HCT116 (cell line): ENCODE measurements at regions not wholly inside any gene's neighbourhood (a gene's known extent, or its start where the extent isn't known, plus 50 kb on each side); places are given as distances from the start of the nearest gene placed in this dataset.

Experiments used
- ATAC-seq: fragments of 200-7000 bp; cut with Tn5 transposase; 2 replicates; pipeline ENCODE4 v1.9.1; 2020; ENCODE audit warnings: mild to moderate bottlenecking, moderate library complexity
- BruUV-seq: library from RNA; stranded (reverse); fragments of 400-500 nt; replicated peaks from 2 replicates; lab custom pipeline; 2021; lab: Mats Ljungman, UMichigan
- CTCF ChIA-PET: fragments of 300-600 bp; sonication (Branson Sonifier 250); formaldehyde crosslinking; loops from one replicate; lab custom pipeline; 2021; ENCODE audit warnings: antibody characterized with exemption; lab: Charles Lee
- POLR2A ChIA-PET: fragments of 300-600, 350-600 bp; sonication (Branson Sonifier 250); formaldehyde crosslinking; loops from one replicate; lab custom pipeline; 2021; ENCODE audit warnings: antibody characterized with exemption; lab: Charles Lee
- RAD21 ChIA-PET, 2 experiments: fragments of 300-600 bp; sonication (Branson Sonifier 250); formaldehyde crosslinking; loops; one replicate each; lab custom pipeline; 2023; ENCODE audit warnings: low total read pairs in 2 of 2; ENCODE audit not compliant: uncharacterized antibody in 2 of 2, unreplicated experiment in 2 of 2, low non-redundant PET in 1 of 2; lab: Charles Lee
- DNase-seq: peaks from one replicate; pipeline ENCODE4 v3.0.0-alpha.2; 2010; ENCODE audit warnings: low read depth, low spot score
- H2AFZ ChIP-seq: fragments of 200-600 bp; shearing (Covaris generic), sonication (generic); 2 replicates; pipeline ENCODE4 v1.6.1; 2017; ENCODE audit warnings: low read depth, mixed run types, mixed read lengths, antibody characterized with exemption, low read length; ENCODE audit not compliant: poor library complexity, severe bottlenecking
- H3K27ac ChIP-seq: 2 replicates; pipeline ENCODE4 v1.5.1; 2012; ENCODE audit warnings: low read depth, low read length
- H3K27me3 ChIP-seq: fragments of 200-600 bp; sonication (generic); 2 replicates; pipeline ENCODE4 v1.6.1; 2016; ENCODE audit warnings: mixed run types, low read length, mixed read lengths; ENCODE audit not compliant: insufficient read depth
- H3K36me3 ChIP-seq, 2 experiments: fragments of 200-500 bp in 1 of 2; fragments of 200-600 bp in 1 of 2; sonication (Bioruptor generic) in 1 of 2; sonication (generic) in 1 of 2; 2 replicates each; pipeline versions ENCODE4 v1.5.1 to v1.6.1; 2014 to 2016; ENCODE audit warnings: low read length in 2 of 2, inconsistent platforms in 1 of 2, mixed read lengths in 1 of 2, mixed run types in 1 of 2; ENCODE audit not compliant: insufficient read depth in 2 of 2, control insufficient read depth in 1 of 2
- H3K4me1 ChIP-seq, 2 experiments: fragments of 200-600 bp in 1 of 2; sonication (generic) in 1 of 2; 2 replicates each; pipeline versions ENCODE4 v1.5.1 to v1.6.1; 2012 to 2017; ENCODE audit warnings: low read length in 2 of 2, inconsistent platforms in 1 of 2, mild to moderate bottlenecking in 1 of 2, mixed read lengths in 1 of 2, mixed run types in 1 of 2, moderate library complexity in 1 of 2; ENCODE audit not compliant: insufficient read depth in 2 of 2, control insufficient read depth in 1 of 2
- H3K4me2 ChIP-seq: fragments of 200-600 bp; sonication (generic); 2 replicates; pipeline ENCODE4 v1.6.1; 2017; ENCODE audit warnings: mixed run types, low read length, mixed read lengths
- H3K4me3 ChIP-seq, 2 experiments: fragments of 200-600 bp in 1 of 2; sonication (generic) in 1 of 2; replicated peaks in 1 of 2; 2 replicates each; pipeline ENCODE4 v1.5.1; 2011 to 2016; ENCODE audit warnings: low read length in 2 of 2, control low read depth in 1 of 2, low read depth in 1 of 2, mild to moderate bottlenecking in 1 of 2, mixed read lengths in 1 of 2, mixed run types in 1 of 2
- H3K79me2 ChIP-seq: fragments of 200-600 bp; sonication (generic); 2 replicates; pipeline ENCODE4 v1.6.1; 2017; ENCODE audit warnings: mild to moderate bottlenecking, mixed run types, low read length, moderate library complexity, mixed read lengths; ENCODE audit not compliant: insufficient read depth
- H3K9ac ChIP-seq: fragments of 200-600 bp; sonication (generic); 2 replicates; pipeline ENCODE4 v1.6.1; 2016; ENCODE audit warnings: low read length, mixed read lengths
- H3K9me2 ChIP-seq: fragments of 200-600 bp; sonication (generic), shearing (Covaris generic); 2 replicates; pipeline ENCODE4 v1.6.1; 2017; ENCODE audit warnings: mixed run types, mild to moderate bottlenecking, moderate library complexity; ENCODE audit not compliant: insufficient read depth
- H3K9me3 ChIP-seq, 2 experiments: fragments of 200-500 bp in 1 of 2; fragments of 200-600 bp in 1 of 2; sonication (Bioruptor generic) in 1 of 2; sonication (generic) in 1 of 2; 2 replicates each; pipeline ENCODE4 v1.6.1; 2014 to 2017; ENCODE audit warnings: low read length in 2 of 2, mixed read lengths in 2 of 2, inconsistent platforms in 1 of 2, low read depth in 1 of 2, mild to moderate bottlenecking in 1 of 2, mixed run types in 1 of 2, moderate library complexity in 1 of 2; ENCODE audit not compliant: control insufficient read depth in 1 of 2, insufficient read depth in 1 of 2
- H4K20me1 ChIP-seq: fragments of 200-600 bp; sonication (generic), shearing (Covaris generic); 2 replicates; pipeline ENCODE4 v1.6.1; 2017; ENCODE audit warnings: mixed run types, mild to moderate bottlenecking, moderate library complexity; ENCODE audit not compliant: insufficient read depth
- CBX3 ChIP-seq: IDR thresholded peaks from 2 replicates; pipeline ENCODE4 v1.6.1; 2012; ENCODE audit warnings: low read depth
- FOSL1 ChIP-seq: IDR thresholded peaks from 2 replicates; pipeline ENCODE4 v1.6.1; 2012; ENCODE audit warnings: low read depth
- RAD21 ChIP-seq: IDR thresholded peaks from 2 replicates; pipeline ENCODE4 v1.6.1; 2012; ENCODE audit warnings: low read depth, mild to moderate bottlenecking
- SIN3A ChIP-seq: IDR thresholded peaks from 2 replicates; pipeline ENCODE4 v1.6.1; 2012; ENCODE audit warnings: low read depth
- SP1 ChIP-seq: IDR thresholded peaks from 2 replicates; pipeline ENCODE4 v1.6.1; 2012; ENCODE audit warnings: low read depth
- intact Hi-C: fragments of 100-400 bp; cut with micrococcal nuclease; formaldehyde crosslinking; loops from 2 replicates; pipeline ENCODE4 v1.10.0; 2022
- TF ChIP-seq, protein P1 (sequence below): IDR thresholded peaks from 2 replicates; pipeline ENCODE4 v1.6.1; 2012

DNA sequence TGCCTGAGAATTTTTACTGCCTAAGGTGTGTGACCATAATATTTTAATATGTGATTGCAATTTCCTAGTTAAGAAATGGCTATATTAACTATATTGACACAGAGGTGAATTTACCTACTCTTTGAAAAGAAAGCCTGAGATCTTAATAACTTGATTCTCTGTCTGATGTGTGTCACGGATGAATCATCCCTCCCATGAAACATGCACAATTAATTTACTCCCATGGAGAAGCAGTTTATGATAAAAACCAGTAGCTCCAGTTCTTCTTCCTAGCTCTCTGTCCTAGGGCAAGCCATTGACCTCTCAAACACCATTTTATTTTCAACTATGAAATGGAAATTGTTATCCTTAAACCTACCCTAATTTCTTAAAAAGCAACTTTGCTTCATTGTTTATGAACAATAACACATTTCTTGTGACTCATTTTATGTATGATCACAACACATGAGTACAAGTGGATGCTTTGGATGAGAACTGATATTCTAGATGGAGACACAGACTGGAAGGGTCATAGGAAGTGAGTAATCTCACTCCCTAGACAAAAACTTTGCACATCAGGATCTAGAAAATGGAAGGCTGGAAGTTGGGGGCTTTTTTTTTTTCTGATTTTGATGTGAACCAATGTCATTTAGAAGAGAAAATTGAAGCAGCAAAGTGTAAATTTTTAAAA, 438.3 kb downstream of the GPAT3 start:
- 0 out of 2 replicates have a peak, but pooled peaks have one; percentile 17 for TF ChIP-seq SP1
- TF ChIP-seq RAD21: no peak
- TF ChIP-seq, protein P1, sequence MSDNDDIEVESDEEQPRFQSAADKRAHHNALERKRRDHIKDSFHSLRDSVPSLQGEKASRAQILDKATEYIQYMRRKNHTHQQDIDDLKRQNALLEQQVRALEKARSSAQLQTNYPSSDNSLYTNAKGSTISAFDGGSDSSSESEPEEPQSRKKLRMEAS: no peak
- TF ChIP-seq SIN3A: no peak
- peak; percentile 52; the same call in 1 of the 2 replicates for TF ChIP-seq FOSL1
- RAD21 ChIA-PET: no interaction called here
- peak overlapping the region; percentile 20; the same call in 1 of the 2 replicates for H3K4me2 ChIP-seq
- DNase-seq: no peak
- no peak for ATAC-seq
- H2AFZ ChIP-seq: peak overlapping the region; percentile 7
- BruUV-seq: no TSS peak
- intact Hi-C loops: no loop called here
- no peaks in the 10 kb centered on the region for H3K36me3 ChIP-seq
- no peak overlapping the region for H3K27ac ChIP-seq
- H3K79me2 ChIP-seq: no peaks in the 10 kb centered on the region
- CTCF ChIA-PET: no interaction called here
- H3K9me2 ChIP-seq: no peaks in the 10 kb centered on the region
- H3K4me1 ChIP-seq: peaks cover 0 to 7% of the 10 kb centered on the region in 2 experiments; a peak in 2 of 4 replicates
- H3K27me3 ChIP-seq: no peaks in the 10 kb centered on the region
- no peak overlapping the region for H3K4me3 ChIP-seq
- no peak overlapping the region for H3K9ac ChIP-seq
- no peaks in the 10 kb centered on the region for H3K9me3 ChIP-seq
- H4K20me1 ChIP-seq: no peaks in the 10 kb centered on the region
- POLR2A ChIA-PET: no interaction called here

DNA sequence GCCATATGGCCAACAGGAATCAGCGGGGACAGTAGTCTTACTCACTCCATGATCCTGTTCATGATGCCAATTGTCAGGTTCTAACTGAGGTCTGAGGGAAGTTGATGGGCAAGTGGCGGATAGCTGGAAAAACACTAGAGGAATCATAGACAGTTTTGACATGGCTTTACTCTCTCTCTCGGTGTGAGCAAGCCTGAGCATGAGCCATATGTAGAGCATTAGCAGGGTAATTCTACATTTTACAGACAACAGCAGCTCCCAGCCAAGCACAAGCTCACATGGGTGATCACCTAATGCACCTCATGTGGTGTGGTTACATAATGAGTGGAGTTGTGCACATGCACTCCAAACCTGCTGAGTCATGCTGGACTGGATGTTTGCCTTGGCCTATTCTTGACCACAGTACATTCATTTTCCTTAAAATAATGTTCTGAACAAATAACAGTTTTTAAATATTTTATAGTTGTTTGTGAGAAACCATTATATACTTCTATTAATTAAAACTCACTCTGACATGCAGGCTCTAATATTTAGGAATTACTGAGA, 429.2 kb downstream of the GPAT3 start:
- CTCF ChIA-PET: no interaction called here
- no peak for ATAC-seq
- POLR2A ChIA-PET: no interaction called here
- Histone ChIP-seq H3K27me3 (no peaks in the 10 kb centered on the region), H3K27ac (no peak overlapping the region), H3K79me2 (no peaks in the 10 kb centered on the region), H3K4me1 (no peaks in the 10 kb centered on the region), H3K4me3 (no peak overlapping the region), H3K9me3 (peaks cover 0 to 6% of the 10 kb centered on the region in 2 experiments; a peak in 2 of 4 replicates), H3K9me2 (no peaks in the 10 kb centered on the region), H3K4me2 (no peak overlapping the region), H2AFZ (no peak overlapping the region), H3K36me3 (no peaks in the 10 kb centered on the region), H4K20me1 (no peaks in the 10 kb centered on the region), H3K9ac (no peak overlapping the region)
- RAD21 ChIA-PET: no interaction called here
- peak; percentile 69; the same call in 1 of the 2 replicates for TF ChIP-seq CBX3
- TF ChIP-seq, protein P1: no peak
- no TSS peak for BruUV-seq
- no peak for DNase-seq
- intact Hi-C loops: no loop called here
